ENCODE measurements at regions not wholly inside any gene's neighbourhood (a gene's known extent, or its start where the extent isn't known, plus 50 kb on each side); places are given as distances from the start of the nearest gene placed in this dataset.
"Not testable (repeated sequence)": the region's sequence is repeated elsewhere in the genome, so short reads cannot be mapped to it uniquely, and the experiment has no call there.

GRCh38 chr12:105600911-105601545 is 270.5 kb downstream of the C12orf75 start:
- DNase-seq (ENCODE audit: low read depth in 2 of 2), result peak; percentile 13 to 63
- Histone ChIP-seq H2AFZ (ENCODE audit: low read length) (no peak overlapping the region), H3K4me3 (replicated peaks in 1 of 4; ENCODE audit: control extremely low read depth in 1 of 4, insufficient read depth in 1 of 4, low read depth in 3 of 4, low read length in 4 of 4) (no peak overlapping the region), H3K9ac (ENCODE audit: insufficient read depth, low read length) (no peak overlapping the region), H3K9me3 (ENCODE audit: control insufficient read depth, insufficient read depth, low read depth, low read length) (no peaks in the 10 kb centered on the region), H3K27ac (ENCODE audit: insufficient read depth, low read length) (no peak overlapping the region), H4K20me1 (ENCODE audit: control insufficient read depth, extremely low read depth, insufficient read depth, low read length) (no peaks in the 10 kb centered on the region), H3K4me1 (ENCODE audit: control insufficient read depth, extremely low read depth, insufficient read depth, low read length) (no peaks in the 10 kb centered on the region), H3K4me2 (ENCODE audit: extremely low read depth, insufficient read depth, low read length) (no peak overlapping the region), H3K27me3 (ENCODE audit: control insufficient read depth, insufficient read depth, low read length) (no peaks in the 10 kb centered on the region), H3K36me3 (ENCODE audit: control insufficient read depth, insufficient read depth, low read length) (no peaks in the 10 kb centered on the region), H3K79me2 (ENCODE audit: control insufficient read depth, insufficient read depth, low read length) (no peaks in the 10 kb centered on the region)
- TF ChIP-seq EZH2 (IDR thresholded peaks at IDR 0.05; ENCODE audit: low read length, missing control alignments), result no peak
- TF ChIP-seq CTCF (conservative IDR thresholded peaks at IDR 0.05 in 1 of 2, IDR thresholded peaks at IDR 0.05 in 1 of 2; ENCODE audit: low read depth in 1 of 2, low read length in 2 of 2), result no peak

- not testable (repeated sequence) for H3K9ac ChIP-seq (ENCODE audit: insufficient read depth, low read length); H2AFZ ChIP-seq (ENCODE audit: low read length); H4K20me1 ChIP-seq (ENCODE audit: control insufficient read depth, extremely low read depth, insufficient read depth, low read length); H3K9me3 ChIP-seq (ENCODE audit: control insufficient read depth, insufficient read depth, low read depth, low read length); H3K4me1 ChIP-seq (ENCODE audit: control insufficient read depth, extremely low read depth, insufficient read depth, low read length); H3K27ac ChIP-seq (ENCODE audit: insufficient read depth, low read length); H3K4me2 ChIP-seq (ENCODE audit: extremely low read depth, insufficient read depth, low read length); H3K79me2 ChIP-seq (ENCODE audit: control insufficient read depth, insufficient read depth, low read length); H3K36me3 ChIP-seq (ENCODE audit: control insufficient read depth, insufficient read depth, low read length); H3K27me3 ChIP-seq (ENCODE audit: control insufficient read depth, insufficient read depth, low read length); H3K4me3 ChIP-seq (replicated peaks in 1 of 4; ENCODE audit: control extremely low read depth in 1 of 4, insufficient read depth in 1 of 4, low read depth in 3 of 4, low read length in 4 of 4)
- DNase-seq (ENCODE audit: low read depth in 2 of 2), result peak in 1 of 2 donors; percentile 12
Measured at GRCh38 chr12:105602312-105602711, 271.8 kb downstream of the C12orf75 start.

- not testable (repeated sequence) for H3K27me3 ChIP-seq (ENCODE audit: control insufficient read depth, insufficient read depth, low read length); H3K27ac ChIP-seq (ENCODE audit: insufficient read depth, low read length); DNase-seq (ENCODE audit: low read depth in 2 of 2); H3K4me3 ChIP-seq (replicated peaks in 1 of 4; ENCODE audit: control extremely low read depth in 1 of 4, insufficient read depth in 1 of 4, low read depth in 3 of 4, low read length in 4 of 4); H3K36me3 ChIP-seq (ENCODE audit: control insufficient read depth, insufficient read depth, low read length); H3K9me3 ChIP-seq (ENCODE audit: control insufficient read depth, insufficient read depth, low read depth, low read length); H3K4me2 ChIP-seq (ENCODE audit: extremely low read depth, insufficient read depth, low read length); H2AFZ ChIP-seq (ENCODE audit: low read length); H3K79me2 ChIP-seq (ENCODE audit: control insufficient read depth, insufficient read depth, low read length); H3K9ac ChIP-seq (ENCODE audit: insufficient read depth, low read length); H4K20me1 ChIP-seq (ENCODE audit: control insufficient read depth, extremely low read depth, insufficient read depth, low read length); H3K4me1 ChIP-seq (ENCODE audit: control insufficient read depth, extremely low read depth, insufficient read depth, low read length)
Measured at GRCh38 chr12:105604281-105604680, 273.8 kb downstream of the C12orf75 start.

- H3K4me2 ChIP-seq (ENCODE audit: extremely low read depth, insufficient read depth, low read length); H3K79me2 ChIP-seq (ENCODE audit: control insufficient read depth, insufficient read depth, low read length); H3K9me3 ChIP-seq (ENCODE audit: control insufficient read depth, insufficient read depth, low read depth, low read length); H3K27ac ChIP-seq (ENCODE audit: insufficient read depth, low read length); H3K4me3 ChIP-seq (replicated peaks in 1 of 4; ENCODE audit: control extremely low read depth in 1 of 4, insufficient read depth in 1 of 4, low read depth in 3 of 4, low read length in 4 of 4); H3K4me1 ChIP-seq (ENCODE audit: control insufficient read depth, extremely low read depth, insufficient read depth, low read length); H4K20me1 ChIP-seq (ENCODE audit: control insufficient read depth, extremely low read depth, insufficient read depth, low read length); H2AFZ ChIP-seq (ENCODE audit: low read length); DNase-seq (ENCODE audit: low read depth in 2 of 2); H3K27me3 ChIP-seq (ENCODE audit: control insufficient read depth, insufficient read depth, low read length); H3K9ac ChIP-seq (ENCODE audit: insufficient read depth, low read length); H3K36me3 ChIP-seq (ENCODE audit: control insufficient read depth, insufficient read depth, low read length): not testable (repeated sequence)
Measured at GRCh38 chr12:105606613-105607012, 276.1 kb downstream of the C12orf75 start.

GRCh38 chr12:105609001-105609400 is 278.5 kb downstream of the C12orf75 start:
- not testable (repeated sequence) for H3K9ac ChIP-seq (ENCODE audit: insufficient read depth, low read length); H3K27ac ChIP-seq (ENCODE audit: insufficient read depth, low read length); H3K9me3 ChIP-seq (ENCODE audit: control insufficient read depth, insufficient read depth, low read depth, low read length); H3K4me2 ChIP-seq (ENCODE audit: extremely low read depth, insufficient read depth, low read length); H3K79me2 ChIP-seq (ENCODE audit: control insufficient read depth, insufficient read depth, low read length); H3K4me1 ChIP-seq (ENCODE audit: control insufficient read depth, extremely low read depth, insufficient read depth, low read length); H3K4me3 ChIP-seq (replicated peaks in 1 of 4; ENCODE audit: control extremely low read depth in 1 of 4, insufficient read depth in 1 of 4, low read depth in 3 of 4, low read length in 4 of 4); H4K20me1 ChIP-seq (ENCODE audit: control insufficient read depth, extremely low read depth, insufficient read depth, low read length); H2AFZ ChIP-seq (ENCODE audit: low read length); H3K36me3 ChIP-seq (ENCODE audit: control insufficient read depth, insufficient read depth, low read length); H3K27me3 ChIP-seq (ENCODE audit: control insufficient read depth, insufficient read depth, low read length)
- peak in 1 of 2 donors; percentile 8 for DNase-seq (ENCODE audit: low read depth in 2 of 2)

Data from fibroblast of lung (primary cell).